DMS114 treated with DMSO at 0.1 percent for 48 hours (cell line): ENCODE measurements at regions not wholly inside any gene's neighbourhood (a gene's known extent, or its start where the extent isn't known, plus 50 kb on each side); places are given as distances from the start of the nearest gene placed in this dataset.

Experiments
- DNase-seq: peaks from one replicate; lab custom pipeline; 2025; ENCODE audit not compliant: unreplicated experiment; lab: John Stamatoyannopoulos, UW

DNA sequence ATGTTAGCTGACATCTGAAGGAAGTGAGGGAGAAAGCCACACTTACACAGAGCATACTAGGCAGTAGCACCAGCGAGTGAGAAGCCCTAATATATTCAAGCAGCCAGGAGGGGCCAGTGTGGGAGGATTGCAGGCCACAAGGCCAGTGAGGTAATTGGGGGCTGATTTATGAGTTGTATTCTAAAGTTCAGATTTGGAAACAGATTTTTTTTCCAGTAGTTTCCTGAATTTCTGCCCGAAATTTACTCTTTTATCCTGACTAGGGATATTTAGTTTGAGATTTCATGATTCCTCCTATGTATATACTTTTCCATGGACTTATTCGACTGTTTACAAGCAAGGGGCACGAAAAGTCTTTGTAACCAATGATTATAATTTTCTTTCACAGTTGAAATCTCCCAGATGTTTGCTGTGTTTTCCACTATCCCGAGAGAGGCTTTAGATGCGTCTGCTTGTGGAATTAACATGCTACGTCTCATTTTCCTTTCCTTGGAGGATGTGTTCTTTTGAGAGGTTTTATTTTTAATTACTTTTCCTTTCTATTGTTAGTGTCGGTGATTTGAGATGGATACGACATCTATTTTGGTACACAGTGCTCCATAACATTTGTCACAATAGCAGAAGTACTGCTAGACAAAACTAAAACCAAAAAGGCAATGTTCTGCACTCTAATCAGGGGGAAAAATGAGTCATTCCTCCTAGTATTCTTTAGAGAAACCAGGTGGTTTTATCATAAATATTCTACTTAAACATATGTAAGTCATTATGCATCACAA, 356.3 kb upstream of the HSF2 start:
- no peak for DNase-seq

DNA sequence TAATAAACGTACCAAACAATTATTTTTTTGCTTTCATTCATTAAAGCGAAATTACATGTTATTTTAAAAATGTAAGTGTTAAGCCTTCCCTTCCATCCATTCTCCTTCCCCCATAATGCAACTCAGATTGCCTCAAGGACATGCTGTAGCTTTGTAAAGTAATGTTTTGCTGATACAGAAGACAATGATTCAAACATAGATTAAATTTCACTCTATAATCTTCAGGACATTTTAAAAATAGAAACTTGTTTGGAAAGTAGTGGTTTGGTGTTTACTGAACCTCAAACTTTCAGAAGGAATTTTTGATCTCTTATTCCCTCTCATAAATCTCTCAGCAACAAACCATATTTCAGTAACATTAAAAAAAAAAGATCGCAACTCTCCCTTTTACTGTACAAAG, 350.9 kb upstream of the HSF2 start:
- no peak for DNase-seq

DNA sequence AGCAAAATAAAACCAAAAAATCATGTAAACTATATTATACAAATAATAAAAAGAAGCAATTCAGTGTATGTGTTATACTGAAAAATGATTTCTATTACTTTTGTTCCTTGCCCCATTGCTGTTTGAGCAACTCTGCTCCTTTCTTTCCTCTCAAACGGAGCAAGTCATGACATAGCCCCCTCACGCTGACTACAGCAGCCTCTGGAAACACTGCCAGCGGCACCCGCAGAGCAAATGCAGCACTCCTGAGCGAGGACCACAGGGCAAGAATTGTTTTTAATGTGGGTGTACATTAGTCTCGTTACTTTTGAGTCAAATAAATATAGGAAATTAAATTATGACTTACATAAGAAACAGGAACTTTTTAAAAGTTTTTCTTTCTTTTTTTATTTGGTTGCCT, 350.1 kb upstream of the HSF2 start:
- no peak for DNase-seq

DNA sequence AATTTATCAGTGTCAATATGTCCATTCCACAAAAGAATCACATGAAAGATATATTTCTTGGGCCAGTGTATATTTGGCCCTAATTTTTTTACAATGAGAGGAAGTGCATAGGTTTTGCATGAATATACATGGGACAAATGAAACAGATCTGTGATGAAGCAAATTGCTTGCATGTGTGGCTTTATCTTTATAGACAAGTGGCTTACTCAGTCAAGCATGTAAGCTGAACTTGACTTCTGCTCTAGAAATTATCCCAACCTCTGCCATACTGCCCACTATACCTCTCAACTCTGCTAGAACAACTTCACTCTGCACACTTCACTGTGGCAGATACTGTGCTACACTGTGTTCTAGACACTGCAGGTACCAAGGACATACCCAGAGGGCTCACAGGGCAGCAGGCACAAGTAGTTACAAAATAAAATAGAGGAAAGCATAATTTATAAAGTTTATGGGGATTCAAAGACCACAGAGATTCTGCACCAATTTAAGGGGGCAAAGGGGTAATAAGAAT, 349.2 kb upstream of the HSF2 start:
- no peak for DNase-seq

DNA sequence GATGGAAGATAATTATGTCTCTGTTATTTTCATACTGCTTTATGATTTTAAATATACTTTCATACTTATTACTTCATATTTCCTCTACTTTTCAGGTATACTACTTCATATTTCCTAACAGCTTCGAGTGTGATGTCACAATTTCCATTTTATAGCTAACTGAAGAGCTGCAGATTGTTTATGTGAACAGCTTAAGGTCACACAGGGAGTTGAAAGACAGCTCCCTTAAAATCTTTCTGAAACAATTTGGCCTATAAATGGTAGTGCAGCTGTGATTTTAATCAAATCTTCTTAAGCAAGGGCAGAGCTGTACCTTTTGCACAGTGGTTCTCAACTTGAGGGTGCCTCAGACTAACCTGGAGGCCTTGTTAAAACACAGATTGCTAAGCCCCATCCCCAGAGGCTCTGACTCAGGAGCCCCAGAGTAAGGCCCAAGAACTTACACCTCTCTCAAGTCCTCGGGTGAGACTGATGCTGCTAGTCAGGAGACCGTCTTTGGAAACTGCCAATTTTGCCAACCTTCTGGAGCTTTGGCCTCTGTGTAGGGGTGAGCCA, 347.0 kb upstream of the HSF2 start:
- no peak for DNase-seq

DNA sequence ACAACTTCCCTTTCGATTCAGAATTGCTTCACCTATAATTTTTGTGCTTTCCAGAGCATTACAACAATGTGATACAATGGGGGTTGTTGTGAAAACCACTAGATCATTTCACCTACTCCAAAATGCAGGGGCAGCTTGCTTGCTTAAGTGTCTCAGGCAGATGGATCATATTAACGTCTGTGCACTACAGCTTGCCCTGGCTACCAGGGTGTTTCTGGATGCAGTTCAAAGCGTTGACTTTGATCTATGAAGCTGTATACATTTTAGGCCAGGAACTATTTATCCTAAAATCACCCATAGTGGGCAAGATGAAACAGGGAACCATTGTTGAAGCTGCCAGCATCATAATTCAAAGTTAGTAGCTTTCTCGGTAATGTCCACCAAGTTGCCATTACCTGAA, 339.5 kb upstream of the HSF2 start:
- no peak for DNase-seq

DNA sequence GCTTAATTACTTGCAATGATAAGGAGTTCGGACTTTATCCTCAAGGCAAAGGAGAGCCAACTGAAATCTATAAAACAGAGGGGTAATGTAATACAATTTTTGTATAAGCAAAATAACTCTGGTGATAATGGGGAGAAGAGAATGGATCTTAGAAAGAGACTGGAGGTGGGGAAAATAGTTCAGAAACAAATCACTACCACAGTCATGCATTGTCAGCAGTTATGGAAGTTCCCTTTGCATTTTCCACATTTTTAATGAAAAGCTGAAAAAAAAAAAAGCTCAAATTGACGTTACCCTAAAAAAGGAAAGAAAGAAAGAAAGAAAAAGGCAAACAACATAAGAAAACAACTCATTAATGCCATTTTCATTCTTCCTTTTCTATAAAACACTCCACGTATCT, 337.6 kb upstream of the HSF2 start:
- DNase-seq: no peak

DNA sequence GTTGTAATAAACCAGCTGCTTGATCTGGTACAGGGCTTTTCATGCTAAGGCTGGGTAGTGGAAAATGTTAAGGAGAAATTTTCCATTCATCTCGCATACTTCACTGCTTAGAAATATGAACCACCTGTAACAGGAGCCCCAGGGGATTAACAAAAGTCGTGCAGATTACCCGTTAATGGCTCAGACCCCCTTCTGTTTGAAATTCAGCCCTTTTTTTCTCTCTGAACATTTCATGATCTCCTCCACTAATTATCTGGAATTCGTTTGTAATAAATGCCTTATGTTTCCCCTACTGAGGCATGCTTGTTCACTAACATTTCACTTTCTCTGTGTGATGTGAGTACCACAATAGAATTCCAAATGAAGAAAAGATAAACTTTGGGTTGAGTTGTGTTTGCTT, 336.4 kb upstream of the HSF2 start:
- DNase-seq: peak; percentile 79

DNA sequence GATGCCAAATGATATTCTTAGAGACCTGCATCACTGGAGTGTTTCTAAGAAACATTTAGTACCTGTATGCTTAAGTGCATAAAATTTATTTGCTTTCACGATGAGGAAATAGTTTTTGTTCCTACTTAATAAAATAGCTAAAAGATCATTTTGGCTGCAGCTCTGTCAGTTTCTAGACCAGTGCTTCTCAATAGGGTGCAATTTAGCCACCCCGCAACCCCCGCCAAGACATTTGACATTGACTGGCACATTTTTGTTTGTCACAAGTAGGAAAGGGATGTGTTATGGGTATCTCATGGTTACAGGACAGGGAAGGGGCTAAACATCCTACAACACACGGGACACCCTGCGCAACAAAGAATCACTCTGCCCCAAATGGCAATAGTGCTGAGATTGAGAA, 335.7 kb upstream of the HSF2 start:
- DNase-seq: no peak

DNA sequence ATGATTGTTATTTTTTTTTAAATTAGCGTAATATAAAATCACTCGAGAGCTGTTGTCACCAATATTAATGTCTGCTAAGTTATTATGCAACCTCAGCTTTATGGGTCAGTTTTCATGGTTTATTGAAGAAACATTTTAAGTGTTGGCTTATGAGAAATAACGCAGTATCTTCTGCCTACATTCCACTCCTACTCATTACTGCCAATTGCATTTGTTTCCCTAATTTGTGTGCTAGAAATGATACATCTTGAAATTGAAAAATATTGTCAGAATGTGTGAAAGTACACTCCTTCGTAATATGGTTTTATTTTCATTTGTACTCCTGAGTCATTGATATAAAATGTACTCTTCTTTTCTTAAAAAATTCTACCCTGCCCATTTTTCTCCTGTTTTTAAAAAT, 333.3 kb upstream of the HSF2 start:
- DNase-seq: no peak

DNA sequence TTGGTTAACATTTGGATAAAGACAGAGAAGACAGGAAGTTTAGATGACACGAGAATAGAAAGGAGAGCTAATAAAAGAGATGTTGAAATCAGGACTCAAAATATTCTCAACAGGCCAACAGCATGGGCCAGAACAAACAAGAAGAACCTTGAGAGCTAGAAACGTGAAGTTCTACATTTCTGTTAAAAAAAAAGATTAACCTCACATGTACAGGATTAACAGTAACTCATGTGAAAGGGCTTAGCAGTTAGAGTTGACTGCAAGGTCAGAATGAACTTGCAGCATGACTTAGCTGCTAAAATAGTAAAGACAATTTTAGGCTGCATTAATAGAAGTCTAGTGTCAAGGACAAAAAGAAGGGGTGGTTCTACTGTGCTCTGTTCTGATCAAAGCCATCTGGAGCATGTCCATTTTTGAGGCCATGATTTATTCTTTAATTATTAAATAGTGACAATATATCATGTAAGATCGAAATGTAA, 331.1 kb upstream of the HSF2 start:
- no peak for DNase-seq

DNA sequence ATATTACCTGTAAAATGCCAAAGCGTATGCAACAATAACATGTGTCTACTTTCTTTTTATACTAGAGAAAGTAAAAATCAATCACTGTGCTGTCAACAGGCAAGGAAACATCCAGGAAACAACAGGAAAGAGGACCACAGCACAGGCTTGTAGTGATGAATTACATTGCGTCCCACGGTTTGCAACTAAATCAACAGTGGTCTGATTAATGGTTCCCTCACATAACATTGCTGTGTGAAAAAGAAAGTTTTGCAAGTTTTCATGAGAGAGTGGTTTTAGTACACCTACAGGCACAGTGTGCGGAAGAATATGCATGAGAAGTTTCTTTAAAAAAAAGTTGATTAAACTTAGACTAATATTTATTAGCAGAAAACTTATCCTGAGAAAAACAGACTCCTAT, 329.5 kb upstream of the HSF2 start:
- DNase-seq: no peak

DNA sequence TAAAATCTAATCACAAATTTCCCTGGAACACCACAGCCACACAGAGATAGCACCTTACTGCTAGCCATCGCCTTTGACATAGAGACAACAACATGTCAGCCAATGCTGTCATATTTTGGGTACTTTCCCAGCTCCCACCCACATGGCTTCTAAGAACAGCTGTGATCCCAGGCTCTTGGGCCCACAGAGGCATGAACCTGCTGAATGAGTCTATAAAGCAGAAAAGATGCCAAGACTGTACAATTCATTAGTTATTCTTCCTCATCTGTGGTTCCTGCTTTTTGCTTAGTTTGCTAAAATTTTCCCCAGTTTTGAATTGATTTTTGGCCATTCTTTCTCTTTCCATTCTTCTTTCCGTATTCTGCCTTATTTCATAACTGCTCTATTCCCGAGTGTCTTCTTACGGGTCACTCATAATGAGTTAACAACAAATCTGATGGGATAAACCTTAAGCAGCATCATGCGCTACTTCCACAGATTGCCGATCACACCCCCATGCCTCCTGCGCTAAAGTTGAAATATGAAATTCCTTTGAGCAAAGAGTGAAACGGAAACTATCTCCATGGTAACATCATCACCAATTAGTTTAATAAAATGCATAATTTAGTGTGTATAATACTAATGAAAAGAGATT, 327.3 kb upstream of the HSF2 start:
- DNase-seq: no peak

DNA sequence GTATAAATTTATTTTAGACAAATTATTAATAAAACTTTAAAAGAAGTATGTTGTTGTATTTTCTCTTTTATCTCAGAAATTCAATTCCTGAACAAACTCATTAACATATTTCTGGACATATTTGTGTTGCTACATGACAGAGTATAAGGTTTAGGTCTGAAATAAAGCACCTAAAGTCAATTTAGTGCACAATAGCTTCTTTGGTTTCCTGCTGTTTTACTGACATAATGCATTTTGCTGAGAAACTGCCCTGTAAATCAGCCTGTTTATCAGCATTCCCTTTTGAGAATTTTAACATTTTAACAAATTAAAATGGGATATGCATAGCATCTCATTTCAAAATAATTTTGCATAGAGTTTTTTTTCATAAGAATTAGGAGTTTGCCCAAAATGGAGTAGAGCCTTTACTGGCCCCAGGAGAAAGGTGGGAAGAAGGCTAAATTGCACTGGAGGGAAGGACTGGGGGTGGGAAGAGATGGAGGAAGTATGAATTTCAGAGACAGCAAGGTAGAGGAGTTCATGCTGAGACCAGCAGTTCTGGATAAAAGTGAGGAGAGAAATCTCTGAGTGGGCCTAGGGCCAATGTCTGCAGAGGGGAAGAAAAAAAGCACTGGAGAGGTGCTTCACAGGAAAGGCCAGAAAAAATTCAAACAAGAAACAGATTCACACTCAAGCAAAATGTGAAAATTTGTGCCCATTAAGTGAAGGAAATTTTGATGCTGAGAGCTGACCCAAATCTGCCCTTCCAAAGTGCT, 324.2 kb upstream of the HSF2 start:
- DNase-seq: no peak

DNA sequence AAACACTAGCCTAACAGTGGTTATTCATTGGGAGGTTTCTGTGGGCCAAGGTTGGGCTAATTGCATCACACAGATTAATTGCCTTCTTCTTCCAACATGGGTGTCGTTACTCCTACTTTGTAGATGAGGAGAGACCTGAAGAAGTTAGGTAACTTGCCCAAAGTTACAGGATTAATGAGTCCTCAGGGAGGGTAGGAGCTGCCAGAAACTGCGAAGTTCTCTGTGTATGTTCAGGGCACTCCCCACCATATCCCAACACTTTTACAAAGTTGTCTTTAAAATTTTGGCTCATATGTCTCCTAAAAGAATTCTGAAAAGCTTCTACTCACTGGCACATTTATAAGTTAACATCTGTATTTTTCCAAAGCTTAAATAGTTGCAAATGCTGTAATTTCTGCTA, 323.5 kb upstream of the HSF2 start:
- no peak for DNase-seq

DNA sequence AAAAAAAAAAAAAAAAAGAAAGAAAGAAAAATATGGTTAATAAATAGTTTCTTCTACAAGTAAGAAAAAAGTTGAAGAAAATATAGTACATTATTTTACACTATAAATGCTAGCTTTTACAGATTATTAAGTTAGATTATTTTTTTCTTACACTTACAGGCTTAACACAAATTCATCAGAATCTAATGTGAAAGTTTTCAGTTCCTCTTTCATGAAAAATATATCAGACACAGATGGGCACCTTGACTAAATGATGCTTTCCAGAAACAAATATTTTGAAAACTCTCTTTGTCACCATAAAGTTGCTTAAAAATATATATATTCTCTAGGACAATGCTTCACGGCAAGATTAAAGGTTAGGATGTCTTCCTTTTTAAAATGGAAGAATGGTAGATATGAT, 321.8 kb upstream of the HSF2 start:
- DNase-seq: no peak

DNA sequence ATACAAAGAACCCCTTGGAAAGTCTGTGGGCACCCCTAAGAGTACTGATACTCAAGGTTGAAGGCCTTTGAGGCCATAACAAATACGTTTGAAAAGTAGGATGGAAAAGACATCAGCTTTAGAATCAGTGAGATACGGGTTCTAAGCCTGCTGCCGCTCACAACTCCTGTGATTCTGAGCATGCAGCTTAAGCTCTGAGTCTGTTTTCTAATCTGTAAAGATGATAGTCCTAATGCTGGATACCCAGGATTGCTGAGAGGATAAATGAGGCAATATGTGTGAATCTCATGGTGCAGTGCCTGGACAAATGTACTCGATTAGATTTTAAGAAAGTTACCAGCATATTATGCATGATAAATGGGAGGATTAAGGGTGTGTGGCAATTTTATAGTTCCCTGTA, 321.0 kb upstream of the HSF2 start:
- no peak for DNase-seq

DNA sequence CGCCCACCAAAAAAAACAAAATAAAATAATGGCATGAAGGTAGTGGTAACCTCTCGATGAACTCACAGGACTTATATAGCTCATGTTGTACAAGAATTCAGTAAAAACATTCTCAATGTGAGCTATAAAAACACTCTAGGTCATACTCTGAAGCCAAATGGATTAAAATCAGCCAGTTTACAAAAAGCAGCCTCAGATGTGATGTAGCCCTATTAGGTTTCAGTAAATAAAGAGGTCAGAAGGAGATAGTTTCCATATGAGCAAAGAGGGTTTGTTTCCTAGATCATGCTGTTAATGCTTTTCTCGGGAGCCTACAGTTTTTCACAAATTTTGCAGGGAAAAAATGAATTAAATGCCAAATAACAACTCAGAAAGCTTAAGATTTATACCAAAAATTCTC, 319.5 kb upstream of the HSF2 start:
- DNase-seq: peak; percentile 76

DNA sequence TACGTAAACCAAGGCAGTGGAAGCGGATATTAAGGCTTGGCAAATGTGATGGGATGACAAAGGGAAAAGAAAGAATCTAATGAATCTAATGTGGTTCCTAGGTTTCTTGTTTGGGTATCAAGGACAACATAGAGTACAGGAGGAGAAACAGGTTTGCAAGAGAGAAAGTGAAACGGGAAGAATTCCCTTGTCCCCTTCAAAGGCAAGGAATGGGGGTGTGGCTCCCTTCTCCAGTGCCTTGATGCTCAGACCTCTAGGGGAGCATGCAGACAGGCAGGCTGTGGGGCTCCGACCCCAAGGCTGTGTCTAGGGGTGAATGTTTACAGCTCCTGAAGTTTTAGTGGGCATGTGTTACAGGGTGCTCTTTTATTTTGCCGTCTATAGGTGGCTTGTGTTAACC, 317.5 kb upstream of the HSF2 start:
- no peak for DNase-seq

DNA sequence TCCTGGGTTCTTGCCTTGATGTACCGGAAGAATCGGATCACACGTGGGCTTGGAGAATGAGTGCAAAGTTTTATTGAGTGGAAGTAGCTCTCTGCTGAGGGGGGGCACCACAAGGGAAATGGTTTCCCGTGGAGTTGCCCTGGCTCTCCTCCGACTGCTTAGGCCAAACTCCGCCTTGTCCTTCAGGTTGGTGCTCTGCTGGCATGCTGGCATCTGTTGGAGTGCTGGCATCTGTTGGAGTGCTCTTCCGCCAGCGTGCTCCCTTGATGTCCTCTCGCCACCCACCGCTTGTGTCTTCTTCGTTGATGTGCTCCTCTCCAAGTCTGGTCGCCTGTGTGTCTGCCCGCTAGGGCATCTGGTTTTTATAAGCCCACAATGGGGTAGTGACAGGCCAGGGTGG, 317.1 kb upstream of the HSF2 start:
- no peak for DNase-seq

DNA sequence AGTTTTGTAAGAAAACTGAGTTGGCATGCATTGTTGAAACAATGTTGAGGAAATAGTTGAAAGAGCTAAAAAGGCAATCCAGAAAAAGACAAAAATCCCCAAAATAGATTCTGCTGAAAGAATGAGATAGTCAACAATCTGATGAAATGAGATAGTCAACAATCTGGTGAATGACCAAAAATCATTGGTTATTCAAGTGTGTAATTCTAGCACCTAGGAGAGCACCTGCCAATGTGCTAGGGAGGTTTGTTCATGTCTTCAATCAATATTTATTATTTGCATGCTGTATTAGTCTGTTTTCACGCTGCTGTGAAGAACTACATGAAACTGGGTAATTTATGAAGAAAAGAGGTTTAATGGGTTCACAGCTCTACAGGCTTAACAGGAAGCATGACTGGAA, 307.1 kb upstream of the HSF2 start:
- no peak for DNase-seq
